OCI-LY1 (cell line): ENCODE measurements at regions not wholly inside any gene's neighbourhood (a gene's known extent, or its start where the extent isn't known, plus 50 kb on each side); places are given as distances from the start of the nearest gene placed in this dataset.

Experiments
- CTCF ChIP-seq: fragments of 200-600 bp; sonication (generic), shearing (Covaris generic); IDR thresholded peaks from 2 replicates; pipeline ENCODE4 v1.5.1; 2017; ENCODE audit warnings: mild to moderate bottlenecking, antibody characterized with exemption, low read length, moderate library complexity, mixed read lengths
- EZH2 ChIP-seq: fragments of 200-600 bp; sonication (generic), shearing (Covaris generic); IDR thresholded peaks from 2 replicates; pipeline ENCODE4 v1.8.0; 2017; ENCODE audit warnings: borderline replicate concordance, mixed run types, mild to moderate bottlenecking, antibody characterized with exemption, low read length, moderate library complexity, mixed read lengths

GRCh38 chr1:104671684-104672353 is 922.1 kb downstream of the AMY1C start:
- TF ChIP-seq CTCF (no peak), EZH2 (no peak)
